Inflammatory macrophage treated with lipopolysaccharide for 4 hours (primary cell): ENCODE measurements at regions not wholly inside any gene's neighbourhood (a gene's known extent, or its start where the extent isn't known, plus 50 kb on each side); places are given as distances from the start of the nearest gene placed in this dataset.
A peak's percentile ranks its signal among the peaks of the same experiment; 100 is the strongest.

Source experiments
- DNase-seq: peaks from one replicate; pipeline ENCODE4 v3.0.0-alpha.2; 2020

GRCh38 chr1:181142096-181142958 is 53.8 kb downstream of the IER5 start:
- DNase-seq = peak; percentile 85

GRCh38 chr1:181143102-181143859 is 54.8 kb downstream of the IER5 start:
- DNase-seq = no peak

GRCh38 chr1:181144238-181144637 is 55.7 kb downstream of the IER5 start:
- DNase-seq = no peak

- DNase-seq = no peak
These were observed 60.1 kb downstream of the IER5 start for GRCh38 chr1:181148636-181149035.

- no peak for DNase-seq
These were observed 61.0 kb downstream of the IER5 start for GRCh38 chr1:181149326-181150125.

- DNase-seq = no peak
These were observed 61.8 kb downstream of the IER5 start for GRCh38 chr1:181150273-181150672.

GRCh38 chr1:181150842-181151241 is 62.3 kb downstream of the IER5 start:
- DNase-seq = no peak

- DNase-seq = peak; percentile 39
These were observed 63.2 kb downstream of the IER5 start for GRCh38 chr1:181151378-181152326.

- DNase-seq = peak; percentile 92
These were observed 64.6 kb downstream of the IER5 start for GRCh38 chr1:181152892-181153633.

GRCh38 chr1:181153634-181153961 is 65.1 kb downstream of the IER5 start:
- DNase-seq = no peak

- no peak for DNase-seq
These were observed 66.8 kb downstream of the IER5 start for GRCh38 chr1:181155339-181155738.

- DNase-seq = no peak
These were observed 71.1 kb downstream of the IER5 start for GRCh38 chr1:181159451-181160140.

GRCh38 chr1:181160322-181160721 is 71.8 kb downstream of the IER5 start:
- DNase-seq = no peak

GRCh38 chr1:181160998-181161870 is 72.7 kb downstream of the IER5 start:
- peak; percentile 74 for DNase-seq

- DNase-seq = no peak
These were observed 75.2 kb downstream of the IER5 start for GRCh38 chr1:181163662-181164061.

- peak; percentile 78 for DNase-seq
These were observed 78.1 kb downstream of the IER5 start for GRCh38 chr1:181166377-181167196.

- DNase-seq = no peak
These were observed 80.9 kb downstream of the IER5 start for GRCh38 chr1:181169281-181169865.

GRCh38 chr1:181170194-181170593 is 81.7 kb downstream of the IER5 start:
- no peak for DNase-seq
